CD14-positive monocyte (primary cell): ENCODE measurements at regions not wholly inside any gene's neighbourhood (a gene's known extent, or its start where the extent isn't known, plus 50 kb on each side); places are given as distances from the start of the nearest gene placed in this dataset.

Experiments
- DNase-seq, 3 donors: peaks; one replicate each; pipeline ENCODE4 v3.0.0-alpha.2; 2011 to 2022
- H2AFZ ChIP-seq: 2 replicates; pipeline ENCODE4 v1.6.0; 2012; ENCODE audit warnings: mild to moderate bottlenecking, low read depth, low read length, inconsistent platforms; ENCODE audit not compliant: insufficient read depth, poor library complexity, severe bottlenecking
- H3K27ac ChIP-seq, 2 donors: 1 replicate in 1 of 2; 2 replicates in 1 of 2; pipeline ENCODE4 v1.5.1; 2012 to 2013; ENCODE audit warnings: low read length in 2 of 2, control low read depth in 1 of 2, inconsistent platforms in 1 of 2, low read depth in 1 of 2, mild to moderate bottlenecking in 1 of 2
- H3K27me3 ChIP-seq, 2 donors: one replicate each; pipeline versions ENCODE4 v1.6.0 to v1.6.1; 2011 to 2013; ENCODE audit warnings: low read length in 2 of 2; ENCODE audit not compliant: control insufficient read depth in 2 of 2, insufficient read depth in 2 of 2
- H3K36me3 ChIP-seq, 2 donors: replicated peaks in 1 of 2; 1 replicate in 1 of 2; 2 replicates in 1 of 2; pipeline versions ENCODE4 v1.5.1 to v1.6.1; 2012 to 2013; ENCODE audit warnings: low read length in 2 of 2, control low read depth in 1 of 2, inconsistent platforms in 1 of 2, mild to moderate bottlenecking in 1 of 2; ENCODE audit not compliant: insufficient read depth in 2 of 2, control insufficient read depth in 1 of 2
- H3K4me1 ChIP-seq, 2 donors: 1 replicate in 1 of 2; 2 replicates in 1 of 2; pipeline versions ENCODE4 v1.5.1 to v1.6.1; 2012 to 2013; ENCODE audit warnings: low read length in 2 of 2, control low read depth in 1 of 2, inconsistent platforms in 1 of 2, mild to moderate bottlenecking in 1 of 2, moderate library complexity in 1 of 2; ENCODE audit not compliant: insufficient read depth in 2 of 2, control insufficient read depth in 1 of 2
- H3K4me2 ChIP-seq: replicated peaks from 2 replicates; pipeline ENCODE3; 2012; ENCODE audit warnings: low read length, moderate library complexity, mild to moderate bottlenecking; ENCODE audit not compliant: poor library complexity, severe bottlenecking; ENCODE audit errors: extremely low read depth
- H3K4me3 ChIP-seq, 3 experiments: fragments of 200-600 bp in 1 of 3; sonication (generic) in 1 of 3; replicated peaks in 1 of 3; 1 replicate in 2 of 3; 2 replicates in 1 of 3; pipeline ENCODE4 v1.5.1; 2011 to 2013; ENCODE audit warnings: low read length in 3 of 3, mild to moderate bottlenecking in 3 of 3, control low read depth in 2 of 3, low read depth in 2 of 3, inconsistent platforms in 1 of 3, moderate library complexity in 1 of 3
- H3K79me2 ChIP-seq: 2 replicates; pipeline ENCODE4 v1.6.0; 2012; ENCODE audit warnings: mild to moderate bottlenecking, control low read depth, inconsistent platforms, low read length, moderate library complexity; ENCODE audit not compliant: insufficient read depth
- H3K9ac ChIP-seq: 2 replicates; pipeline ENCODE4 v1.6.0; 2017; ENCODE audit warnings: low read length, mild to moderate bottlenecking; ENCODE audit not compliant: insufficient read depth, poor library complexity, severe bottlenecking
- H3K9me3 ChIP-seq, 2 donors: replicated peaks in 1 of 2; 1 replicate in 1 of 2; 2 replicates in 1 of 2; pipeline versions ENCODE4 v1.5.1 to v1.6.1; 2012 to 2013; ENCODE audit warnings: low read length in 2 of 2, control low read depth in 1 of 2; ENCODE audit not compliant: control insufficient read depth in 1 of 2, insufficient read depth in 1 of 2
- H4K20me1 ChIP-seq: 2 replicates; pipeline ENCODE4 v1.6.0; 2012; ENCODE audit warnings: mild to moderate bottlenecking, low read length, control low read depth, moderate library complexity; ENCODE audit not compliant: insufficient read depth
- H3K27ac Mint-ChIP-seq, 7 donors: one replicate each; pipeline ENCODE4 v1.8.0; 2020; ENCODE audit warnings: mild to moderate bottlenecking in 7 of 7, mixed read lengths in 7 of 7, moderate library complexity in 6 of 7, inconsistent platforms in 2 of 7
- H3K27me3 Mint-ChIP-seq, 3 donors: one replicate each; pipeline ENCODE4 v1.8.0; 2021 to 2022; ENCODE audit warnings: low read depth in 3 of 3, mild to moderate bottlenecking in 3 of 3, mixed read lengths in 3 of 3, moderate library complexity in 3 of 3, inconsistent platforms in 1 of 3
- H3K36me3 Mint-ChIP-seq, 2 donors: one replicate each; pipeline ENCODE4 v1.8.0; 2020; ENCODE audit warnings: mixed read lengths in 2 of 2, inconsistent platforms in 1 of 2, mild to moderate bottlenecking in 1 of 2
- H3K4me1 Mint-ChIP-seq: one replicate; pipeline ENCODE4 v1.8.0; 2020; ENCODE audit warnings: mild to moderate bottlenecking, mixed read lengths
- H3K4me3 Mint-ChIP-seq, 2 donors: one replicate each; pipeline ENCODE4 v1.8.0; 2020; ENCODE audit warnings: mild to moderate bottlenecking in 2 of 2, mixed read lengths in 2 of 2, moderate library complexity in 1 of 2
- H3K9me3 Mint-ChIP-seq, 7 donors: one replicate each; pipeline ENCODE4 v1.8.0; 2020 to 2022; ENCODE audit warnings: mixed read lengths in 7 of 7, mild to moderate bottlenecking in 6 of 7, moderate library complexity in 6 of 7, inconsistent platforms in 2 of 7
- CTCF ChIP-seq: fragments of 200-600 bp; IDR thresholded peaks from one replicate; pipeline ENCODE4 v1.8.0; 2022; ENCODE audit warnings: antibody characterized with exemption, mild to moderate bottlenecking
- WGBS: methylation state at CpG from one replicate; pipeline ENCODE4 v1.1.5; 2013; ENCODE audit warnings: missing lambda C conversion rate; ENCODE audit not compliant: insufficient coverage; 5-methylcytosine and 5-hydroxymethylcytosine counted together
- intact Hi-C, 2 donors: fragments of 100-400 bp; cut with micrococcal nuclease; formaldehyde crosslinking; loops; one replicate each; pipeline versions ENCODE4 v1.15.0 to v1.15.1; 2023

GRCh38 chr3:106617276-106617675, 748.5 kb upstream of the CBLB start:
- no peaks in the 10 kb centered on the region for H3K27me3 ChIP-seq
- H3K4me1 ChIP-seq, result no peaks in the 10 kb centered on the region
- TF ChIP-seq CTCF, result no peak
- no peak overlapping the region for H3K9ac ChIP-seq
- no peaks in the 10 kb centered on the region for H3K79me2 ChIP-seq
- H2AFZ ChIP-seq, result no peak overlapping the region
- no peaks in the 10 kb centered on the region for H4K20me1 ChIP-seq
- Mint-ChIP-seq H3K4me3 (no peak overlapping the region), H3K4me1 (no peaks in the 10 kb centered on the region), H3K36me3 (no peaks in the 10 kb centered on the region), H3K27me3 (no peaks in the 10 kb centered on the region), H3K27ac (no peak overlapping the region), H3K9me3 (peaks cover 4 to 23% (median 18%) of the 10 kb centered on the region in 7 donors)
- intact Hi-C loops, result no loop called here
- H3K9me3 ChIP-seq, result peaks cover 7 to 12% of the 10 kb centered on the region in 2 donors
- WGBS, result no CpG with 5 or more reads among the region's 2 CpGs
- H3K4me2 ChIP-seq, result no peak overlapping the region
- no peak overlapping the region for H3K4me3 ChIP-seq
- H3K27ac ChIP-seq, result no peak overlapping the region
- DNase-seq, result no peak
- no peaks in the 10 kb centered on the region for H3K36me3 ChIP-seq

GRCh38 chr3:106620646-106621045, 751.8 kb upstream of the CBLB start:
- intact Hi-C loops, result no loop called here
- Mint-ChIP-seq H3K27ac (no peak overlapping the region), H3K9me3 (peaks cover 8 to 24% (median 16%) of the 10 kb centered on the region in 7 donors), H3K4me1 (no peaks in the 10 kb centered on the region), H3K36me3 (no peaks in the 10 kb centered on the region), H3K27me3 (no peaks in the 10 kb centered on the region), H3K4me3 (no peak overlapping the region)
- Histone ChIP-seq H3K4me2 (no peak overlapping the region), H3K79me2 (no peaks in the 10 kb centered on the region), H2AFZ (no peak overlapping the region), H3K4me1 (no peaks in the 10 kb centered on the region), H3K4me3 (no peak overlapping the region), H3K36me3 (no peaks in the 10 kb centered on the region), H3K9me3 (peaks cover 7 to 9% of the 10 kb centered on the region in 2 donors), H4K20me1 (no peaks in the 10 kb centered on the region), H3K27ac (no peak overlapping the region), H3K9ac (no peak overlapping the region), H3K27me3 (no peaks in the 10 kb centered on the region)
- no peak for DNase-seq
- TF ChIP-seq CTCF, result no peak
- WGBS, result no CpG with 5 or more reads among the region's 1 CpG
